ENCODE measurements at regions not wholly inside any gene's neighbourhood (a gene's known extent, or its start where the extent isn't known, plus 50 kb on each side); places are given as distances from the start of the nearest gene placed in this dataset.

DNA sequence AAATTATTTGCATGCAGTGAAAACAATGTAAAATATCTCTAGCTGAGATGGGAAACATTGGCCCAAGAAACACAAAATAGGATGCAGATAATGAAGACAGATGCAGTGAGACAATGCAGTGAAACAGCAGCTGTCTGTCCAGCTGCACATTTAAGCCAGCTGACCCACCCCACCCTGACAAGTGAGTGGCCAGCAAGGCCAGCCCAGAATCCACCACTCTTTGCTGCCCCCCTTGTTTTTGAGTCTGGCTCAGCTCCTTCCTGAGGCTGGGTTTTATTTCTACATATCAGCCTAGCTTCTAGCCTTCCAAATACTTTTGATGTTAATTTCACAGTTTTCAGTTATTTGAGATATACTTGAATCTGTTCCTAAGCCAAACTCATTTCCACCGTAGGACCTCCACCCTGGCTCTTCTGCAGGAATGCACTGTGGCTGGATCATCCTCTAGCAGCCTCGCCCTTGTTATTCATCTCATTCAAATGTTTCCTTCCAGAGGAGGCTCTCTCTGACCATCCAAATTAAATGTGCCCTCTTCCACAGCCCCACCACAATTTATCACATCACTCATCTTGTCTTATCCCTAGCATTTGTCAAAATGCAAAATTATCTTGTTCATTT is 154.1 kb upstream of the POU2AF2 start:
- TF ChIP-seq POLR2AphosphoS5 (IDR thresholded peaks at IDR 0.05) (no peak), POLR2A (IDR thresholded peaks at IDR 0.05) (no peak), EP300 (IDR thresholded peaks at IDR 0.05) (no peak)
- TF ChIP-seq, protein P1, sequence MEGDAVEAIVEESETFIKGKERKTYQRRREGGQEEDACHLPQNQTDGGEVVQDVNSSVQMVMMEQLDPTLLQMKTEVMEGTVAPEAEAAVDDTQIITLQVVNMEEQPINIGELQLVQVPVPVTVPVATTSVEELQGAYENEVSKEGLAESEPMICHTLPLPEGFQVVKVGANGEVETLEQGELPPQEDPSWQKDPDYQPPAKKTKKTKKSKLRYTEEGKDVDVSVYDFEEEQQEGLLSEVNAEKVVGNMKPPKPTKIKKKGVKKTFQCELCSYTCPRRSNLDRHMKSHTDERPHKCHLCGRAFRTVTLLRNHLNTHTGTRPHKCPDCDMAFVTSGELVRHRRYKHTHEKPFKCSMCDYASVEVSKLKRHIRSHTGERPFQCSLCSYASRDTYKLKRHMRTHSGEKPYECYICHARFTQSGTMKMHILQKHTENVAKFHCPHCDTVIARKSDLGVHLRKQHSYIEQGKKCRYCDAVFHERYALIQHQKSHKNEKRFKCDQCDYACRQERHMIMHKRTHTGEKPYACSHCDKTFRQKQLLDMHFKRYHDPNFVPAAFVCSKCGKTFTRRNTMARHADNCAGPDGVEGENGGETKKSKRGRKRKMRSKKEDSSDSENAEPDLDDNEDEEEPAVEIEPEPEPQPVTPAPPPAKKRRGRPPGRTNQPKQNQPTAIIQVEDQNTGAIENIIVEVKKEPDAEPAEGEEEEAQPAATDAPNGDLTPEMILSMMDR (IDR thresholded peaks at IDR 0.05), result no peak

Data from suprapubic skin (tissue), 4 donors.